ENCODE measurements at regions not wholly inside any gene's neighbourhood (a gene's known extent, or its start where the extent isn't known, plus 50 kb on each side); places are given as distances from the start of the nearest gene placed in this dataset.

DNA sequence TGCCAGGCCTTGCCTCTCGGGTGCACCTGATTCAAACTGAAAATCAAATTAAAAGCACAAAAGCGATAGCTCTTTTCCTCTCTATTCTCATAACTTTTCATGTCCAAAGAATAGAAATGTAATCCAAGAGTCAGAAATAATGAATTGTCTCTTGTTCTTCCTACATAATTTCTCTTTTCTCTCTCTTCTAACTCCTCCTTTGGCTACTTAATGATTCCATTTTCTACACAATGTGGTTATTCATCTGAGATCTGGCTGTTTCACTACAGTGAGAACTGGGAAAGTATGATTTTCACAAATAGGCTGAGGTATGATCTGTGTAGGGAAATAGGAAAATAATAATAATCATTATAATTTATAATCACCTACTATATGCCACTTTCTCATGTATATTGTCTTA, 703.5 kb downstream of the PDHA2 start:
- TF ChIP-seq POLR2AphosphoS5 (IDR thresholded peaks at IDR 0.05; ENCODE audit: low read depth) (no peak), CTCF (IDR thresholded peaks at IDR 0.05; ENCODE audit: insufficient read depth, low read length) (no peak)
- TF ChIP-seq, protein P1, sequence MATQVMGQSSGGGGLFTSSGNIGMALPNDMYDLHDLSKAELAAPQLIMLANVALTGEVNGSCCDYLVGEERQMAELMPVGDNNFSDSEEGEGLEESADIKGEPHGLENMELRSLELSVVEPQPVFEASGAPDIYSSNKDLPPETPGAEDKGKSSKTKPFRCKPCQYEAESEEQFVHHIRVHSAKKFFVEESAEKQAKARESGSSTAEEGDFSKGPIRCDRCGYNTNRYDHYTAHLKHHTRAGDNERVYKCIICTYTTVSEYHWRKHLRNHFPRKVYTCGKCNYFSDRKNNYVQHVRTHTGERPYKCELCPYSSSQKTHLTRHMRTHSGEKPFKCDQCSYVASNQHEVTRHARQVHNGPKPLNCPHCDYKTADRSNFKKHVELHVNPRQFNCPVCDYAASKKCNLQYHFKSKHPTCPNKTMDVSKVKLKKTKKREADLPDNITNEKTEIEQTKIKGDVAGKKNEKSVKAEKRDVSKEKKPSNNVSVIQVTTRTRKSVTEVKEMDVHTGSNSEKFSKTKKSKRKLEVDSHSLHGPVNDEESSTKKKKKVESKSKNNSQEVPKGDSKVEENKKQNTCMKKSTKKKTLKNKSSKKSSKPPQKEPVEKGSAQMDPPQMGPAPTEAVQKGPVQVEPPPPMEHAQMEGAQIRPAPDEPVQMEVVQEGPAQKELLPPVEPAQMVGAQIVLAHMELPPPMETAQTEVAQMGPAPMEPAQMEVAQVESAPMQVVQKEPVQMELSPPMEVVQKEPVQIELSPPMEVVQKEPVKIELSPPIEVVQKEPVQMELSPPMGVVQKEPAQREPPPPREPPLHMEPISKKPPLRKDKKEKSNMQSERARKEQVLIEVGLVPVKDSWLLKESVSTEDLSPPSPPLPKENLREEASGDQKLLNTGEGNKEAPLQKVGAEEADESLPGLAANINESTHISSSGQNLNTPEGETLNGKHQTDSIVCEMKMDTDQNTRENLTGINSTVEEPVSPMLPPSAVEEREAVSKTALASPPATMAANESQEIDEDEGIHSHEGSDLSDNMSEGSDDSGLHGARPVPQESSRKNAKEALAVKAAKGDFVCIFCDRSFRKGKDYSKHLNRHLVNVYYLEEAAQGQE (IDR thresholded peaks at IDR 0.05; ENCODE audit: insufficient replicate concordance, low read depth), result no peak

All from HL-60 (cell line).